ENCODE measurements at regions not wholly inside any gene's neighbourhood (a gene's known extent, or its start where the extent isn't known, plus 50 kb on each side); places are given as distances from the start of the nearest gene placed in this dataset.

DNA sequence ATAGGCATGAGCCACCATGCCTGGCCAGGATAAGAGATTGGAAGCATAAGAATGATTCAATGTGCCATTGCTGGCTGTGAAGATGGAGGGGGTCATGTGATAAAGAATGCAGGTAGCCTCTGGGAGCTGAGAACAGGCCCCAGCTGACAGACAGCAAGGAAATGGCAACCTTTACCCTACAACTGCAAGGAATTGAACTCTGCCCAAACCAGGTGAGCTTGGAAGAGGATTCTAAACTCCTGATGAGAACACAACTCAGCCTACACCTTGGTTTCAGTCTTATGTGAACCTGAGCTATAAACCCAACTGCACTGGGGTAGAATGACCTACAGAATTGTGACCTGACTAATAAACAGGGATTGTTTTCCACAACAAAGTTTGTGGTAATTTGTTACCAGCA, 82.0 kb upstream of the AKIRIN2 start:
- H3K4me1 ChIP-seq, result no peaks in the 10 kb centered on the region
- H3K9me3 ChIP-seq, result no peaks in the 10 kb centered on the region
- no peak for DNase-seq (ENCODE audit: low spot score in 2 of 2)
- no peak for TF ChIP-seq EP300 (IDR thresholded peaks at IDR 0.05)
- TF ChIP-seq, protein P1, sequence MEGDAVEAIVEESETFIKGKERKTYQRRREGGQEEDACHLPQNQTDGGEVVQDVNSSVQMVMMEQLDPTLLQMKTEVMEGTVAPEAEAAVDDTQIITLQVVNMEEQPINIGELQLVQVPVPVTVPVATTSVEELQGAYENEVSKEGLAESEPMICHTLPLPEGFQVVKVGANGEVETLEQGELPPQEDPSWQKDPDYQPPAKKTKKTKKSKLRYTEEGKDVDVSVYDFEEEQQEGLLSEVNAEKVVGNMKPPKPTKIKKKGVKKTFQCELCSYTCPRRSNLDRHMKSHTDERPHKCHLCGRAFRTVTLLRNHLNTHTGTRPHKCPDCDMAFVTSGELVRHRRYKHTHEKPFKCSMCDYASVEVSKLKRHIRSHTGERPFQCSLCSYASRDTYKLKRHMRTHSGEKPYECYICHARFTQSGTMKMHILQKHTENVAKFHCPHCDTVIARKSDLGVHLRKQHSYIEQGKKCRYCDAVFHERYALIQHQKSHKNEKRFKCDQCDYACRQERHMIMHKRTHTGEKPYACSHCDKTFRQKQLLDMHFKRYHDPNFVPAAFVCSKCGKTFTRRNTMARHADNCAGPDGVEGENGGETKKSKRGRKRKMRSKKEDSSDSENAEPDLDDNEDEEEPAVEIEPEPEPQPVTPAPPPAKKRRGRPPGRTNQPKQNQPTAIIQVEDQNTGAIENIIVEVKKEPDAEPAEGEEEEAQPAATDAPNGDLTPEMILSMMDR (IDR thresholded peaks at IDR 0.05), result no peak
- TF ChIP-seq POLR2A (IDR thresholded peaks at IDR 0.05), result no peak
- H3K27me3 ChIP-seq, result no peaks in the 10 kb centered on the region
- H3K36me3 ChIP-seq, result no peaks in the 10 kb centered on the region
- no peak overlapping the region for H3K4me3 ChIP-seq
- no peak overlapping the region for H3K27ac ChIP-seq

- WGBS, 2 donors, result 93 to 96% methylated on average over 2 of the region's 2 CpGs
- no peaks in the 10 kb centered on the region for H3K36me3 ChIP-seq
- no peaks in the 10 kb centered on the region for H3K27me3 ChIP-seq
- no peak for TF ChIP-seq POLR2A (IDR thresholded peaks at IDR 0.05)
- TF ChIP-seq, protein P1 (IDR thresholded peaks at IDR 0.05), result no peak
- TF ChIP-seq EP300 (IDR thresholded peaks at IDR 0.05), result no peak
- no peaks in the 10 kb centered on the region for H3K4me1 ChIP-seq
- DNase-seq (ENCODE audit: low spot score in 2 of 2), result no peak
- H3K4me3 ChIP-seq, result no peak overlapping the region
- no peak overlapping the region for H3K27ac ChIP-seq
- no peaks in the 10 kb centered on the region for H3K9me3 ChIP-seq
Observed at GRCh38 chr6:87779542-87779941, 77.5 kb upstream of the AKIRIN2 start.

GRCh38 chr6:87772597-87773530, 70.8 kb upstream of the AKIRIN2 start:
- Histone ChIP-seq H3K9me3 (no peaks in the 10 kb centered on the region), H3K4me1 (peaks cover 0 to 5% (median 0%) of the 10 kb centered on the region in 4 donors), H3K36me3 (no peaks in the 10 kb centered on the region), H3K27ac (no peak overlapping the region), H3K4me3 (no peak overlapping the region), H3K27me3 (no peaks in the 10 kb centered on the region)
- no peak for DNase-seq (ENCODE audit: low spot score in 2 of 2)
- WGBS, 2 donors, result 51 to 53% methylated on average over 6 of the region's 6 CpGs
- no peak for TF ChIP-seq POLR2A (IDR thresholded peaks at IDR 0.05)
- TF ChIP-seq, protein P1 (IDR thresholded peaks at IDR 0.05), result no peak
- no peak for TF ChIP-seq EP300 (IDR thresholded peaks at IDR 0.05)

DNA sequence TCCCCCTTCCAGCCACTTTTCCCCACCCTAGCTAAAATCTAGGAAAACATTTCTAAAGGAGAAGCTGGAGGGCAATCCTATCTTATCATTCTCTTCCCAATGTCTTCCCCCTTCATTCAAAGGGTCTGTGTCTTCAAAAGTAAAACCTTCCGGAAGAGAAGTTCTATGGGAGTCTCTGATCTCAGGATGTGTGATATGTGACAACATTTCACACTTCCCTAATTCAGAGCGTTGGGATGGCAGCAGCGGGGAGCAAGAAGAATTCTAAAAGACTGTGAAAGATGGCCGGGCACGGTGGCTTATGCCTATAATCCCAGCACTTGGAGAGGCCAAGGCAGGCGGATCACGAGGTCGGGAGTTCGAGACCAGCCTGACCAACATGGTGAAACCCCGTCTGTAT, 65.4 kb upstream of the AKIRIN2 start:
- Histone ChIP-seq H3K9me3 (no peaks in the 10 kb centered on the region), H3K4me1 (no peaks in the 10 kb centered on the region), H3K27ac (no peak overlapping the region), H3K36me3 (no peaks in the 10 kb centered on the region), H3K4me3 (no peak overlapping the region), H3K27me3 (no peaks in the 10 kb centered on the region)
- DNase-seq (ENCODE audit: low spot score in 2 of 2), result no peak
- 87 to 93% methylated on average over 10 of the region's 10 CpGs for WGBS, 2 donors
- TF ChIP-seq EP300 (IDR thresholded peaks at IDR 0.05), result no peak
- TF ChIP-seq POLR2A (IDR thresholded peaks at IDR 0.05), result no peak
- TF ChIP-seq, protein P1 (IDR thresholded peaks at IDR 0.05), result no peak

DNA sequence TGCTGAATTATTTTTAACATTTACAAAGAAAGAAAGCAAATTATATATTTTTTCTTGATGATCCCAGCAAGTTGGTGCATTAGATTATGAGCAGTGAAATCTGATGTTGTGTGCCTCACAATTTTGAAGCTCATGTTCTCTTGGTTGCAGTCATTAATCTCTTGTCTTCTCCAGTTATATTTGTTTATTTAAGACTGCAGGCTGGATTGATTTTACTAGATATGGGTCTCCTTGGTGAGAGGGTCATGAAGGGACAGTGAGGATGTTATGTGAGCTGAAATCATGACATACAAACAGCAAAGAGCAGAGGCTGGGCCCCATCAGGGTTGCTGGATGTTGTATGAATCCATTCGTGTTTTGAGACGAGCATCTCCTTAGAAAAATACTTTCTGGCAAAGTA, 64.2 kb upstream of the AKIRIN2 start:
- Histone ChIP-seq H3K36me3 (no peaks in the 10 kb centered on the region), H3K4me3 (no peak overlapping the region), H3K27ac (no peak overlapping the region), H3K4me1 (no peaks in the 10 kb centered on the region), H3K9me3 (no peaks in the 10 kb centered on the region), H3K27me3 (no peaks in the 10 kb centered on the region)
- TF ChIP-seq POLR2A (IDR thresholded peaks at IDR 0.05) (no peak), EP300 (IDR thresholded peaks at IDR 0.05) (no peak)
- TF ChIP-seq, protein P1 (IDR thresholded peaks at IDR 0.05), result no peak
- 78 to 91% methylated on average over 2 of the region's 2 CpGs for WGBS, 2 donors
- DNase-seq (ENCODE audit: low spot score in 2 of 2), result no peak
